ENCODE measurements at regions not wholly inside any gene's neighbourhood (a gene's known extent, or its start where the extent isn't known, plus 50 kb on each side); places are given as distances from the start of the nearest gene placed in this dataset.

DNA sequence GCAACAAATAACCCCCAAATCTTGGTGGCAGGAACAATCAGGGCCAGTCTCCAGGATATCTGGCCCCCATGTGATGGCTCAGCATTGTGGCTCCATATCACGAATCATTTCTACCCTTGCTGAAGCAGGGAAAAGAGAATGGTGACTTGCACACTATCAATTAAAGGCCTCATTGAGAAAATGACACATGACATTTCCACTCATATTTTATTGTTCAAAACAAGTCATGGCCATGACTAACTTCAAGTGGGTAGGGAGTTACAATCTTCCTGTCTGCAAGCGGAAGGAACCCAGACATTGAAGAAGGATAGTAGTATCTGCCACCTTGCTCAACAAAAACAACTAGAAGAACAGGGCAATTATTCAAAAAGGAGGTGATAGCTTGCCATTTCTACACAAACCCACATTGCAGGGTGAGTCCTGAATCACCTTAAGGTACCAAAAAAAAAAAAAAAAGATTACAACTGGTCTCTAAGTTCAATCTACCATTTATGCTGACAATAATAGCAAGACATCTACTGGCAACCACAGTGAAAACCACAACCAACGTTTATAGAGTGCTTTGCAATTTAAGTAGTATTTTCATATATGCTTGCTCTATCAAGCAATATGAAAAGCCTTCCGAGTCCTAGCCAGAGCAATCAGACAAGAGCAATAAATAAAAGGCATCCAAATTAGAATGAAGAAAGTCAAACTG, 186.7 kb upstream of the DAPK1 start:
- ATAC-seq (no peak), FAIRE-seq (no peak), DNase-seq (no peak)
- 79 to 83% methylated on average over 4 of the region's 4 CpGs for WGBS, 2 donors
- no peaks in the 10 kb centered on the region for H3K27me3 ChIP-seq
- TF ChIP-seq, protein P1, sequence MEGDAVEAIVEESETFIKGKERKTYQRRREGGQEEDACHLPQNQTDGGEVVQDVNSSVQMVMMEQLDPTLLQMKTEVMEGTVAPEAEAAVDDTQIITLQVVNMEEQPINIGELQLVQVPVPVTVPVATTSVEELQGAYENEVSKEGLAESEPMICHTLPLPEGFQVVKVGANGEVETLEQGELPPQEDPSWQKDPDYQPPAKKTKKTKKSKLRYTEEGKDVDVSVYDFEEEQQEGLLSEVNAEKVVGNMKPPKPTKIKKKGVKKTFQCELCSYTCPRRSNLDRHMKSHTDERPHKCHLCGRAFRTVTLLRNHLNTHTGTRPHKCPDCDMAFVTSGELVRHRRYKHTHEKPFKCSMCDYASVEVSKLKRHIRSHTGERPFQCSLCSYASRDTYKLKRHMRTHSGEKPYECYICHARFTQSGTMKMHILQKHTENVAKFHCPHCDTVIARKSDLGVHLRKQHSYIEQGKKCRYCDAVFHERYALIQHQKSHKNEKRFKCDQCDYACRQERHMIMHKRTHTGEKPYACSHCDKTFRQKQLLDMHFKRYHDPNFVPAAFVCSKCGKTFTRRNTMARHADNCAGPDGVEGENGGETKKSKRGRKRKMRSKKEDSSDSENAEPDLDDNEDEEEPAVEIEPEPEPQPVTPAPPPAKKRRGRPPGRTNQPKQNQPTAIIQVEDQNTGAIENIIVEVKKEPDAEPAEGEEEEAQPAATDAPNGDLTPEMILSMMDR (IDR thresholded peaks at IDR 0.05) = no peak
- intact Hi-C loops (cut with DNase I) = loop anchor here in 1 of 3 donors (10.0 kb wide), 1 partner anchor 876 kb away; no protein-coding TSS in a partner anchor
- H3K4me1 ChIP-seq = no peaks in the 10 kb centered on the region
- H3K9me3 ChIP-seq = no peaks in the 10 kb centered on the region
- no peak overlapping the region for H3K27ac ChIP-seq
- H3K4me3 ChIP-seq = no peak overlapping the region
- no peaks in the 10 kb centered on the region for H3K36me3 ChIP-seq

DNA sequence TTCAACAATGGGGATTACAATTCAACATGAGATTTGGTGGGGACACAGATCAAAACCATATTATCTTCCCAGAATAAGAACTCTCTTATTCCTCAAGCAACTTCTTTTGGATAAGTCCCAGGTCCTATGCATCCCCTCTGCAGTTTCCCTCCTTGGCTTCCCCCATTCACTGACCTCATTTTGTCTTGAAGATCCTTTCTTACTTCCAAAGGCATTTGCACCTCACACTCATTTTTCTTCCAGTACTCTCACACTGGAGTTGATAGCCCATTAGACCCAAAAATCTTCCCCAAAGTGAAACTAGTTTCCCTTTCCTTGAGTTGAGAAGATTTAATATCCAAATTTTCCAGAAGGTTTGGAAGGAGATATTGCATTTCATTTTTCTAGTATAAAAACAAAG, 178.0 kb upstream of the DAPK1 start:
- no peak for DNase-seq

DNA sequence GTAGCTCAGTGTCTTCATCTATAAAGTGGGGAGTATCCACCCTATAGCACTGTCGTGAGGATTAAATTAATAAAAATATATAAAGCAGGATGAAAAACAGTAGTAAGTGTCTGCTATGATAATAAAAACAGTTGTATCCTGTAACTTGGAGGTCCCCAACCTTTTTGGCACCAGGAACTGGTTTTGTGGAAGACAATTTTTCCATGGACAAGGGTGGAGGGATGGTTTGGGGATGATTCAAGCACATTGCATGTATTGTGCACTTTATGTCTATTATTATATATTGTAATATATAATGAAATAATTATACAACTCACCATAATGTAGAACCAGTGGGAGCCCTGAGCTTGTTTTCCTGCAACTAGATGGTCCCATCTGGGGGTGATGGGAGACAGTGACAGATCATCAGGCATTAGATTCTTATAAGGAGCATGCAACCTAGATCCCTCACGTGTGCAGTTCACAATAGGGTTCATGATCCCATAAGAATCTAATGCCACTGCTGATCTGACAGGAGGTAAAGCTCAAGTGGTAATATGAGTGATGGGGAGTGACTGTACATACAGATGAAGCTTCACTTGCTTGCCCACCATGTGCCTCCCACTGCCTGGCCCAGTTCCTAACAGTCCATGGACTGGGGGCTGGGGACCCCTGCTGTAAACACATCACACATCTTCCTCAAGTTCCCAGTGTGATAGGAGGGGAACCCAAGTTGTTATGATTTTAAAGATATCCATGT, 177.4 kb upstream of the DAPK1 start:
- DNase-seq = no peak
- TF ChIP-seq, protein P1 (IDR thresholded peaks at IDR 0.05) = no peak
- intact Hi-C loops (cut with DNase I) = loop anchor here in 1 of 3 donors (10.0 kb wide), 1 partner anchor 886 kb away; no protein-coding TSS in a partner anchor
- Histone ChIP-seq H3K9me3 (no peaks in the 10 kb centered on the region), H3K27ac (no peak overlapping the region), H3K4me3 (no peak overlapping the region), H3K4me1 (no peaks in the 10 kb centered on the region), H3K36me3 (no peaks in the 10 kb centered on the region), H3K27me3 (no peaks in the 10 kb centered on the region)
- ATAC-seq = no peak
- no peak for FAIRE-seq
- 71 to 72% methylated on average over 2 of the region's 2 CpGs for whole genome bisulfite sequencing, 2 donors

More for the DNA sequence above, 178.0 kb upstream of the DAPK1 start:
- Histone ChIP-seq H3K4me1 (no peaks in the 10 kb centered on the region), H3K4me3 (no peak overlapping the region), H3K27me3 (no peaks in the 10 kb centered on the region), H3K9me3 (no peaks in the 10 kb centered on the region), H3K36me3 (no peaks in the 10 kb centered on the region), H3K27ac (no peak overlapping the region)
- TF ChIP-seq, protein P1 (IDR thresholded peaks at IDR 0.05) = no peak
- no peak for ATAC-seq
- FAIRE-seq = no peak
- intact Hi-C loops (cut with DNase I) = loop anchor here in 2 of 3 donors (10.0 kb wide), 1 partner anchor 885 kb away; no protein-coding TSS in a partner anchor

DNA sequence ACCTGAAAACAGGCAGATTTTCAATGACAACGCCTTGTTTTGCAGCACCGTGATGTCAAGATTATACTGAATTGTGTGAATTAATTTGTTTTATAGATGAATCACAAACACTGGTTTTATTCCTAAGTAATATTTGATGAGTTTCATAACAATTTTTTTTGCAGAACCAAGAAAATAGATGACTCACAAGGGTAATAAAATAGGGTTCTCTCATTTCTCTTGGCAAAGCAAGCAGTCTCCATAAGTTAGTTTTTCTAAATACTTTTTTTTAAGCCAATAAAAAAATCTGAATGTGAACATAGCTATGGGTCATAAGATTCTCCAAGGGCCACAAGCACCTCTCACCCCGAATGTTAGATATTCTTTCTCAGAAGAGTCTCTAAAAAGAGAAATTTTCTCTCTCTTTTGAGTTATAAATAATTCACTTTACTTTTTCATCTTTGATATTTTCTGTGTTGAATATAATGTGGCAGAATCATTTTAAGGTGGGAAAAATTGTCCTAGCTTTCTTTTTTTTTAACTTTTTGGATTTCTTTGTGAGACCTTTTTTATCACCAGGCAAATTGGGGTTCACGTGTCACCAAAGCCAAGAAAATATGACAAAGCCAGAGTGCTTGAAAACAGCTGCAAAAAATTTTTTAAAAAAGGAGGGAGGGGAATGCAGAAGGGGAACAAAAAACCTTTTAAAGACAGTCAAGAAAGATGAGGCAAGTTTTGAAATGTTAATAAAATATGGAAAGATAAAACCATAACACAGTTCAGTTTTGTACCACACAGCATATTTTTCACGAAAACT, 174.6 kb upstream of the DAPK1 start:
- 58 to 69% methylated on average over 5 of the region's 5 CpGs for WGBS, 2 donors

More for the DNA sequence above, 174.6 kb upstream of the DAPK1 start:
- H3K27me3 ChIP-seq = no peaks in the 10 kb centered on the region
- no peaks in the 10 kb centered on the region for H3K36me3 ChIP-seq
- TF ChIP-seq, protein P1 (IDR thresholded peaks at IDR 0.05) = no peak
- ATAC-seq = no peak
- no peak for FAIRE-seq
- H3K9me3 ChIP-seq = no peaks in the 10 kb centered on the region
- DNase-seq = no peak
- no peak overlapping the region for H3K4me3 ChIP-seq
- intact Hi-C loops (cut with DNase I) = loop anchor here in 1 of 3 donors (10.0 kb wide), 1 partner anchor 888 kb away; no protein-coding TSS in a partner anchor
- H3K4me1 ChIP-seq = no peaks in the 10 kb centered on the region
- H3K27ac ChIP-seq = no peak overlapping the region

Data from pancreas (tissue), 10 donors.